Lung microvascular endothelial cell (primary cell): ENCODE measurements at regions not wholly inside any gene's neighbourhood (a gene's known extent, or its start where the extent isn't known, plus 50 kb on each side); places are given as distances from the start of the nearest gene placed in this dataset.

Experiments
- DNase-seq, 2 donors: peaks; one replicate each; pipeline versions ENCODE4 v3.0.0 to v3.0.0-alpha.2; 2010; ENCODE audit warnings: low read depth in 2 of 2

DNA sequence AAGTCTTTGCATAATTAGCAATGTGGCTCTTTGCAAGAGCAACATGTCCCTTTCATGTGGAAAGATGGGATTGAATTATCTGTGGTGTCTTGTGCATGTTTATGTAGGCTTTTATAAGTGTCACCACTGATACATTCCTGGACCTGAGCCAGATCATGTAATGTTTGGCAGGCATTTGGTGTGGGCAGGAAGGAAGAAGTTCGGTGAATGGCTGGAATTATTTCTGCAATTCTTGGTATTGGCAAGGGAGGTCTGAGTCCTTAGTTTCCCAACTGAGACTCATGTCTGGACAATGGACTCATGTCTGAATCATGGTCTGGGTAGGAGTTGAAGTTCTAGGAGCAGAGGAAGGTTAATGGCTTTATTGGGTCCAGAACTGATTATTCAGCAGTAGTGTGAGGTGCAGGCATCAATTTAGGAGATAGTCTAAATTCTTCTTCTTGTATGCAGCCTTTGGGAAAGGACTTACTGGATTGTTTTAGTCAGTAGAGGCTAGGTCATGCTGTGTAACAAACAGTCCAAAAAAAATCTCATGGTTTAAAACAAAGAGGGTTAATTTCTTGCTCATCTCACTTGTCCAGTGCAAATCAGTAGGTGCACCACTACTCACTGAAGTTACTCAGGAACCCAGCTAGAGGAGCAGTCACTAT is 186.5 kb upstream of the LHX5 start:
- peak; percentile 27 to 42 for DNase-seq

- no peak for DNase-seq
Measured at GRCh38 chr12:113655919-113656318, 184.2 kb upstream of the LHX5 start.

GRCh38 chr12:113655479-113655878 is 183.8 kb upstream of the LHX5 start:
- no peak for DNase-seq

DNA sequence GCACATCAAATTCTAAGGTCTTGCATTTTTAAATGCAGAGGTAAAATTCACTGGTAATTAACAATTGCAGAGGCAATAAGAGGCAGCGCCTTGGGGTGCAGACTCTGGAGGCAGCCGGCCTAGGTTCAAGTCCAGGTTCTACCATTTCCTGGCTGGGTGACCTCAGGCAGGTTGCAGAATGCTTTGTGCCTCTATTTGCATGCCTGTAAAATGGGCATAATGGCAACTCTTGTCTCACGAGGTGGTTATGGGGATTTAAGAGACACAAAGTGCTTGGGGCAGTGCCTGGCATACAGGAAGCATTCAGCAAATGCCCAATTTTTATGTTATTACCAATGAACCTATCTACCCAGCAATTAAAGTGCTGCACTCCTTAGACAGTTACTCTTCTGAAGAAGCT is 180.0 kb upstream of the LHX5 start:
- no peak for DNase-seq

DNA sequence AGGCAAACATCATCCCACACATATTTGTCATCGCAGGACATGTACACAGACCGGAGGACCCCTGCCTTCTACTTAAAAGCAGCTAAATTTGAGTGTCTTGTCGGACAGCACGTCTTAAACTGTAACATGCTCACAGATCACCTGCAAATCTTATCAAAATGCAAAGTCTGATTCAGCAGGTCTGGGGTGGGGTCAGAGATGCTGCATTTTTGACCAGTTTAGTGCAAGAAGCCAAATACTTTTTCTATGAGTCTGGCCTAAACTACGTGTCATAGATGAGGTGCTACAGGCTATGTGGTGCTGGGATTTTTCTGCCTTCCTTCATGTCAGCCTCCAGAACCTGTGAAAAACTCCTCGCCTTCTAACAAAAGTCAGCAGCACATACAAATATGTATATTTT is 178.8 kb upstream of the LHX5 start:
- no peak for DNase-seq

DNA sequence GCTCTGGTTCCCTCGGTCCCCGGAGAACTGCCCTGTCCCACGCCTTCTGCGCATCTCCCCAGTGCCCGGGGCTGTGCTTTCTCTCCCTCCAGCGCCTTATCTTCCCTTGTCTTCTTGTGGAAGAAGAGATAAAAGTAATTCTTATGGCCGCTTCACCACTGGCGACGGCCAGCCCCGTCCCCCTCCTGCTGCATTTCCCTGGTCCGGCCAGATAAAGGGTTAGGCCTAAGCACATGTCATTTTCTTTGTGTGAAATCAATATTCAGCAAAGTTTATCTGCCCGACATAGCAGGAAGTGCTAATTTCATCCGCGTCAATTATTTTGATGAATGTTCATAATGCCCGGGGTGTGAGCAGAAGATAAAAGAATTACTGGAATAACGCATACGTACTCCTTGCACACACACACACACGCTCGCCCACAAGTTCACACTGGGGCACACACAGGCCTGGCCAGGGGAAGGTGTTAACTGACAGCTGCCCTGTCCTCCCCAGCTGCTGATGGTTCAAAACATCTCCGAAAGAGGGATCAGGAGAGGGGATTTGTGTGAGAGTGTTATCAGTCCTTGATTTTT is 177.7 kb upstream of the LHX5 start:
- DNase-seq, result no peak

GRCh38 chr12:113647048-113647447 is 175.4 kb upstream of the LHX5 start:
- peak in 1 of 2 donors; percentile 6 for DNase-seq

DNA sequence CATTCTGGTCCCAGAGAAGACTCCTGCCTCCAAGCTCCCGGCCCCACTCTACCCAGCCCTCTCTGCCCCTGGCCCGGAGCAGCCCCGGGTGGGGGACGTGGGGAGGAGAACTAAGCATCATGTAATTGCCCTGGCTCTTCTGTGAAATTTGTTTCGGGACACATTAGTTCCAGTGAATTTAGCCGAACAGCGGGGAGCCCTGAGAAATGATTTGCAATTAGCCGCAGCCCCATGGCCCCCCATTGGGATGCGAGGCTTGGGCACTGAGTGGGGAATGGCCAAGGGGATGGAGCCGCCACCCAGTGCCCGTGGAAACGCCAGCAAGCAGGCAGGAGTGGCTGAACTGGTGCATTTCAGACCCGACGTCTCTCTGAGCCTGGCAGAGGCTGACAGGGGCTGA is 173.9 kb upstream of the LHX5 start:
- DNase-seq, result no peak

DNA sequence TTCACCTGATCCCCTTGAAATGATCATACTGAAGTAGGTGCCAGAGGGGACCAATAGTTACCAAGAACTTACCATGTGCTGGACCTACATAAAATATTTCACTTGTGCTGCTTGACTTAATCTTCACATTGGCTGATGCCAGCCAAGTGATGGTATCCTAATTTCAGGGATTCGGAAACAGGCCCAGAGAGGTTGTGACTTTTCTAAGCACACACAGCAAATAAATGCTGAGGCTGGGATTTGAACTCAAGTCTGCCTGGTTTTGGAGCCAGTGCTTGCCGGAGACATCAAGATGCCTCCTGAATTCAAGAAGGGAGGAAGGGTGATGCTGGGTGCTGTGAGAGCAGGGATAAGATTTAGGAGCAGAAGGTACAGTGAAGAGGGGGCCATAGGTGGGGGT is 173.5 kb upstream of the LHX5 start:
- DNase-seq, result no peak

DNA sequence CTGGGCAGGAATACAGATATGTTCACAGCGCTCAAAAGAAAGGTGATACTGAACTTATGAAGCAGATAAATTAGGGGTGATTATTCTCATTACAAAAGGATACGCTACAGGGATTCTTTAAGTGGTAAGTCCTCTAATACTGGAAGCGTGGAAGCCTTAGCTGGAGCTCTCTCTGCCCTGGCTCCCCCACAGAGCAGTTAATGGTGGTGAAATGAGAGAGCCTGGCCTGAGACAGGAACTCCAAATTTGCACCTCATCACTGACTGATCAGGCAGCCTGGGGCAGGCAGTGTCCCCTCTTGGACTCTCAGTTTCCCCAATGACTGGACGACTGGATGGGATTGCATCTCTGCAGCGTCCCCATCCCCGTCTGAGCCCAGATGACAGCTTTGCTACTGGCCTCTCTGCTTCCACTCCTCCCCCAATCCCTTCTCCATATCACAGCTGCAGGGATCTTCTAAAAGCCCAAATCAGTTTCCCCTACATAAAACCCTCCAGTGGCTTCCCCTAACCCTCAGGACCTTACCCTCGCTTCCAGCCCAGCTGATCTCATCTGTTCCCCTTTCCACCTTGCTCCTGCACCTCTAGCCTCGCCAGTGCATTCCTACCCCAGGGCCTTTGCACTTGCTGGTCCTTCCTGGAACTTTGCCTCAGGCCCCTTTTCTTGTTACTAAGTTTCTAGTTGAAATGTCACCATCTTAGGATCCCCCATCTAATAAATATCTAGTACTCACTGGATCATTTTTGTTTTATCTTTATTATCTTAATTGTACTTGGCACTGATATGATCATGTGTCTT is 171.7 kb upstream of the LHX5 start:
- DNase-seq, result no peak

DNA sequence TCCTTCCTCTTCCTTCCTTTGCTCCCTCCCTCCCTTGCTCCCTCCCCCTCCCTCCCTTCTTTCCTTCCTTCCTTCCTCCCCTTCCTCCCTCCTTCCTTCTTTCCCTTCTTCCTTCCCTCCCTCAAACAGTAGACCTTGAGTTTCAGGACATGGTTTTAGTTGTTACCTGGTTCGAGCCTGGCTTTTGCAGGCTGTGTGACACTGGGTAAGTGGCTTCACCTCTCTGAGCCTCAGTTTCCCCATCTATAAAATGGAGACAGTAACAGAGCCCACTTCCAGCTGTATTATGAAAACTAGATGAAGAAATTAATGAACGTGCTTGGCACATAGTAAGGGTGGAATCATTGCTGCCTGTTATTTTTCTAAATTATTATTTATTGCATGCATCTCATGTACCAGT is 171.0 kb upstream of the LHX5 start:
- DNase-seq, result no peak

- no peak for DNase-seq
Measured at GRCh38 chr12:113642216-113642615, 170.5 kb upstream of the LHX5 start.

DNA sequence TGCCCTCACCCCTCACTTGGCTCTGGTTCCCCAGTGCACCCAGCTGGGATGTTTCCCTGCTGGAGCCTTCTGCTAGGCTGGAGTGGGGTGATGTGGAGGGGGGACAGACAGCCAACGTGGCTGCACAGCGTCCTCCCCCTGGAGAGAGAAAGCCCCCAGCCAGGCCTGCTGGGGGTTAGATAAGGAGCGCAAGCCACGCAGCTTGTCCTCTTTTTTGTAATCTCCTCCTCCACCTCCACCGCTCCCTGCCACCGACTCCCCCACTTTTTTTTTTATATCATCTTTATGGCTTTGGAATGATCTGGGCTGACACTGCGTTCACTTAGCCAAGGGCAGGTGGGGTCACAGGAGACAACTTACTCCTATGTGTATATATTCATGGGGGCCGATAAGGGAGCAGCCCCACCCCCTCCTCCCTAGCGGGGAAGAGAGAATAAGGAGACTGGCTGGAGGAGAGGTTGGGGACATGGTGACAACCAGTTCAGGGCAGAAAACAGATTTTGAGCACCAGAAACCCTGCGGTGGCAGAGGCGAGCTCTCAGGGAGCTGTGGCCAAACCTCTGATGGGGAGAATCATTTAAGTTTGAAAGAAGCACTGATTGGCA is 169.9 kb upstream of the LHX5 start:
- DNase-seq, result no peak

DNA sequence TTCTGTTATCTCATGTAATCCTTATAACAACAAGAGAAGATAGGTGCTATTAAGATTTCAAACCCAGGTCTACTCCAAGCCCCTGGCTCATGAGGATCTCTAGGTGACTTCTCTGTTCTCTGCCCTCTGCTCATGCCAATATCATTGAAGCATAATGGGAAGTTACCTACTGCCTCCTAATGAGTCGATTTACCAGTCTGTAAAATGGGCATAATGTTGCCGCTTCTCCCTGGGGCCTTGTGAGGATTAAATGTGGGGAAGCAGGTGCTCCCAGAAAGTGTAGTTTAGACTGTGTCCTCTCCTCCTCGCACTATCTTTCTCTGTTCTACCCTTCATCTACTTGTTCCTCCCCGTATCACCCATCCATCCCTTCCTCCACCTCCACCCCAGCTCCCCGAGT is 169.2 kb upstream of the LHX5 start:
- DNase-seq, result no peak

DNA sequence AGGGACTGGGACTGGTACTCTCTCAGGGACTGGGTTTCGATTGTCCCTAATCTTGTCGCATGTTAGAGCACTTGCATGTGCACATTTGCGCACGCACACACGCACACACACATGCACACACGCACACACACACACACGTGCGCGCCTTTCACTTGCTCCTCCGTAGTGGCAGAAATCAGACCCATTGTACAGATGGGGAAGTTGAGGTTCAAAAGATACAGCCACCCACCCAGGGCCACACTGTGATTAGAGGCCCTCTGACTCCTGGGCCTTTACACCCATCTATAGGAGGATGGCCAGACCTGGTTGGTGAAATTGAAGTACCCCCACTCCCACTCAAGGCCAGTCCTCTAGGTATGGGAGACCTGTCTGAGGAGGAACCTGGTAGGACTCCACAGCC is 167.8 kb upstream of the LHX5 start:
- DNase-seq, result no peak

DNA sequence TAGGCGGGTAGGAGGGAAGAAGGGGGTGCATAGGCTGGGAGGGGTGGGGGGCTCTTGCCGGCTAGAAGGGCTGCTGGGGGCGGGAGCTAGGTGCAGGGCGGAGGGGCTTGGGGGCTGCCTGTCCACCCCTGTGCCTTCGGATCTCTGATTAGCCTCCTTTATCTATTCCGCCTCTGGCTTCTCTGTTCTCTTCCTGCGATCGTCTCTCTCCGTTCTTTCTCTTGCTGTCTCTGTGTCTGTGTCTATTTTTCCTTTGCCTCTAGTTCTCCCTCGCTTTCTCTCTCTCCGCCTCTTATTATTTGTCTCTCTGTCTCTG is 166.7 kb upstream of the LHX5 start:
- no peak for DNase-seq

DNA sequence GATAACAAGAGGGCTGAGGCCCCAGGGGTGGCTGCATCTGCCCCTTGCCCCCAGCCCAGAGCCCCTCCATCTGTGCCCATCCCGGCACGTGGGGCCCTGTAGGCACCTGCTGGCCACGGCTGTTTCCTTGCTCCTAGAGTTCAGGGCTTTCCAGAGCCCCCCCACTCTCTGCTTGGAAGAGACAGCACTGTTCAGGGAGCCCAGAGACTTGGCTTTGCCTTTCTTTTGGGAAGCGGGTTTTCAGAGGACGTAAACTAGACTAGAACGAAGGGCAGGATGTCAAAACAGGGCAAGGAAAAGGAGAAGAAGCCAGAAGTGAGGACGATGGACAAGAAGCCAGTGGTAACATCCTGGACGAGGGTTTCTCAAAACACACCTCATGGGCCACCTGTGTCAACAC is 163.3 kb upstream of the LHX5 start:
- DNase-seq, result no peak

GRCh38 chr12:113634474-113634873 is 162.8 kb upstream of the LHX5 start:
- DNase-seq, result no peak

DNA sequence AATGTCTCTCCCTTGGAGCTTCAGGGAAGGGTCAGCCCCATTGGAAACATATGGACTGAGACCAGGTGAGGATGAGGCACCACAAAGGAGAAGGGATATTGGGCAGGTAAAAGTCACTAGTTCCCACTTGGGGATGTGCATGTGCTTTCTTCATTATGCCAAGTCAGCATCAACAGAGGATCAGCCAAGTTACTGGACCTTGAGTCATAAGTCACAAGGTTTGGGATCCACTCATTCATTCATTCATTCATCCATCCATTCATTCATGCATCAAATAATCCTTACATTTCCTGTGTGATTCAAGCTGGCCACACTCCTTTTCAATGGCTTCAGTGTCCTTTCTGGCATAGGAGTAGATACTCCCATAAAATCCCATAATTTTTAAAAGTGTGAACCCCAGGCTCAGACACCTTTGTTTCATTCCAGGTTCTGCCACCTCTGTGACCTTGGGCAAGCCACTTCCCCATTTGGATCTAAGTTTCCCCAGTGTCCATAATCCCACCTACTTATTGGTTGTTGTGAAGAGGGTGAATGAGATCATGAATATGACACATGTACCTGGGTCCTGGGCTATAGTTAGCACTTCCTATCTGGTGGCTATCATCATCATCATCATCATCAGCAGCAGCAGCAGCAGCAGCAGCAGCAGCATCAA is 162.1 kb upstream of the LHX5 start:
- DNase-seq, result no peak

DNA sequence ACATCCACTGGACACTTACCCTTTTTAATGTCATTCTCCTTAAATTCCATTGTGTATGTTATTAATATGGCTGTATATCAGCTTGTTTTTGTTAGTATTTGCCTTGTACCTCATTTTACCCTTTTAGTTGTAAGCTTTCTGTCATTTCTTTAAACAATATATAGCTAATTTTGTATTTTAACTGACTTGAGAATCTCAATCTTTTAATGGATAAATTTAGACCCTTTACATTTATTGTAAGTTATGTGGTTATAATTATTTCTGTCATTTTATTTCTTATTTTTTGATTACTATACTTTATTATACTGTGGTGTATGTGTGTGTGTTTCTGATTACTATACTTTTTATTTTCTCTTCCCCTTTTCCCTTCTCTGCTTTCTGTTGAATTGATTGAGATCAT is 159.0 kb upstream of the LHX5 start:
- DNase-seq, result no peak

- no peak for DNase-seq
Measured at GRCh38 chr12:113625499-113625898, 153.8 kb upstream of the LHX5 start.

DNA sequence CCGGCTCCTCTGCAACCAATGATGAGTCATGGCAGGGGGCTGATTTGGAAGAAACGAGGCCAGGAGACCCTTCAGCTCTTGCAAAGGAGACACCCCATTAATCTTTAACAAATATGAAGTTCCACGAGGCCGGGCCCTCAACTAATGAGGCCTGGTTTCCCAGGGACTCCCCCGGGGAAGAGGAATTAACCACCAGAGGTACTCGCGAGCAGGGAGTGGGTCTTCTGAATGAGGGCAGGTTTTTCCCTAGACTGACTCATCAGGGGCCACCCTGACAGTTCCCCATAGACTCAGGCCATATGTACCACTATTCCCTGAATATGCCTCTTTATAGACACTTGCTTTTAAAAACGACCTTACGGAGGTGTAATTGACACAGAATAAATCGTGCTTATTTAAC is 150.7 kb upstream of the LHX5 start:
- DNase-seq, result no peak
